OCI-LY1 (cell line): ENCODE measurements at regions not wholly inside any gene's neighbourhood (a gene's known extent, or its start where the extent isn't known, plus 50 kb on each side); places are given as distances from the start of the nearest gene placed in this dataset.

Source experiments
- H2AFZ ChIP-seq: fragments of 200-600 bp; sonication (generic), shearing (Covaris generic); 2 replicates; pipeline ENCODE4 v1.6.0; 2014; ENCODE audit warnings: antibody characterized with exemption, mild to moderate bottlenecking, low read length
- H3F3A ChIP-seq: fragments of 200-600 bp; sonication (generic), shearing (Covaris generic); 2 replicates; pipeline ENCODE4 v1.6.0; 2014; ENCODE audit warnings: mild to moderate bottlenecking, antibody characterized with exemption, low read length, moderate library complexity; ENCODE audit not compliant: insufficient read depth
- H3K27ac ChIP-seq: fragments of 200-600 bp; sonication (generic); 2 replicates; pipeline ENCODE4 v1.5.1; 2014; ENCODE audit warnings: low read length, mixed run types, mild to moderate bottlenecking, low read depth; ENCODE audit not compliant: poor library complexity, severe bottlenecking
- H3K27me3 ChIP-seq: fragments of 200-600 bp; sonication (generic); 2 replicates; pipeline ENCODE4 v1.6.0; 2014; ENCODE audit warnings: antibody characterized with exemption, mild to moderate bottlenecking, low read length, moderate library complexity; ENCODE audit not compliant: insufficient read depth
- H3K36me3 ChIP-seq: fragments of 200-600 bp; sonication (generic); 2 replicates; pipeline ENCODE4 v1.6.1; 2014; ENCODE audit warnings: mild to moderate bottlenecking, antibody characterized with exemption, low read length, moderate library complexity, mixed read lengths; ENCODE audit not compliant: insufficient read depth
- H3K4me1 ChIP-seq: fragments of 200-600 bp; sonication (generic); 2 replicates; pipeline ENCODE4 v1.5.1; 2014; ENCODE audit warnings: mild to moderate bottlenecking, low read length, moderate library complexity; ENCODE audit not compliant: insufficient read depth, severe bottlenecking
- H3K4me2 ChIP-seq: fragments of 200-600 bp; sonication (generic), shearing (Covaris generic); 2 replicates; pipeline ENCODE4 v1.6.1; 2014; ENCODE audit warnings: low read length
- H3K4me3 ChIP-seq: fragments of 200-600 bp; sonication (generic); 2 replicates; pipeline ENCODE4 v1.5.1; 2014; ENCODE audit warnings: low read length, low read depth, mild to moderate bottlenecking, mixed read lengths; ENCODE audit not compliant: poor library complexity, severe bottlenecking
- H3K79me2 ChIP-seq: fragments of 200-600 bp; shearing (Covaris generic); 2 replicates; pipeline ENCODE4 v1.6.1; 2016; ENCODE audit warnings: mixed run types, low read length, mixed read lengths; ENCODE audit not compliant: insufficient read depth
- H3K9ac ChIP-seq: fragments of 200-600 bp; sonication (generic), shearing (Covaris generic); 2 replicates; pipeline ENCODE4 v1.6.1; 2014; ENCODE audit warnings: mild to moderate bottlenecking, low read length, mixed read lengths
- H3K9me2 ChIP-seq: fragments of 200-600 bp; sonication (generic), shearing (Covaris generic); 2 replicates; pipeline ENCODE4 v1.6.1; 2014; ENCODE audit warnings: low read depth, mild to moderate bottlenecking, low read length, mixed read lengths
- H3K9me3 ChIP-seq: fragments of 200-600 bp; shearing (Covaris generic); 2 replicates; pipeline ENCODE4 v1.6.1; 2014; ENCODE audit warnings: low read length, mixed read lengths
- H4K20me1 ChIP-seq: fragments of 200-600 bp; sonication (generic), shearing (Covaris generic); 2 replicates; pipeline ENCODE4 v1.6.0; 2016; ENCODE audit warnings: mild to moderate bottlenecking, low read length; ENCODE audit not compliant: insufficient read depth
- EZH2 ChIP-seq: fragments of 200-600 bp; sonication (generic), shearing (Covaris generic); IDR thresholded peaks from 2 replicates; pipeline ENCODE4 v1.8.0; 2017; ENCODE audit warnings: borderline replicate concordance, mixed run types, mild to moderate bottlenecking, antibody characterized with exemption, low read length, moderate library complexity, mixed read lengths
- TF ChIP-seq, protein P1 (sequence below): fragments of 200-600 bp; sonication (generic), shearing (Covaris generic); IDR thresholded peaks from 2 replicates; pipeline ENCODE4 v1.5.1; 2017; ENCODE audit warnings: mild to moderate bottlenecking, antibody characterized with exemption, low read length, moderate library complexity, mixed read lengths

DNA sequence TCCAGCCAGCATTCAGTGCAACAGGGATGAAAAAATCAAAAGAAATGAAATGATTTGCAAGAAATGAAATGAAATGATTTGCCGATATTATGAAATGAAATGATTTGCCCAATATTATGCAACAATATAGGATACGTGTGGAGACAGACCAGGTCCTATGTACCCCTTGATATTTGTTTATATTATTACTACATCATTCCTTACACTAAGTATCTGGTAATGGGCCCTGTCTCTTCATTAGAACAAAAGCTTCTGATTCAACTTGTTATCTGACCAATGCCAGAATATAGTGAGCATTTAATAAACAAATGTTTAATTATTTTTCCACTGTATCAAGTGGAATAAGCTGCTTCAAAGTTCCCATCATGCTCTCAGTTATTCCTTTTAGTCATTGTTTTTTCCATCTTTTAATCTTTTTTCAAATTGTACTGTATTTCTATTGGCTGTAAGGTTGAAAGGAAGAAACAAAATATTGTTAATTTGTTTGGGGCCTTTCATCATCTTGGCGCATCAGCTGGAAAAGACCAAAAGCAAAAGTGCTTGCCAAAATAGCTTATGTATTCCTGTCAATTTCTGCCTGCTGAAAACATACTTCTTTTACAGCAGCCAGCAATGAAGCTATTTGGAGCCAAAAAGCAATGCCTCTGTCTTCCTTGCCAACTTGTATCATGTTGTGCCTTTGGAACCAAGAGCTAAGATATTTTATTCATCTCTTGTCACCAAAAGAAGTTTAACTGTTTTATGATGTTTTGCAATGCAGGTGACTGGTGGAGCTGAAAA is 2314.9 kb downstream of the LRRC4C start:
- Histone ChIP-seq H3K4me2 (no peak overlapping the region), H3K79me2 (no peaks in the 10 kb centered on the region), H4K20me1 (no peaks in the 10 kb centered on the region), H3K9me2 (no peaks in the 10 kb centered on the region), H3K4me3 (no peak overlapping the region), H3K9me3 (no peaks in the 10 kb centered on the region), H3F3A (no peaks in the 10 kb centered on the region), H3K4me1 (no peaks in the 10 kb centered on the region), H3K36me3 (no peaks in the 10 kb centered on the region), H2AFZ (no peak overlapping the region), H3K27me3 (no peaks in the 10 kb centered on the region), H3K9ac (no peak overlapping the region), H3K27ac (no peak overlapping the region)
- TF ChIP-seq, protein P1, sequence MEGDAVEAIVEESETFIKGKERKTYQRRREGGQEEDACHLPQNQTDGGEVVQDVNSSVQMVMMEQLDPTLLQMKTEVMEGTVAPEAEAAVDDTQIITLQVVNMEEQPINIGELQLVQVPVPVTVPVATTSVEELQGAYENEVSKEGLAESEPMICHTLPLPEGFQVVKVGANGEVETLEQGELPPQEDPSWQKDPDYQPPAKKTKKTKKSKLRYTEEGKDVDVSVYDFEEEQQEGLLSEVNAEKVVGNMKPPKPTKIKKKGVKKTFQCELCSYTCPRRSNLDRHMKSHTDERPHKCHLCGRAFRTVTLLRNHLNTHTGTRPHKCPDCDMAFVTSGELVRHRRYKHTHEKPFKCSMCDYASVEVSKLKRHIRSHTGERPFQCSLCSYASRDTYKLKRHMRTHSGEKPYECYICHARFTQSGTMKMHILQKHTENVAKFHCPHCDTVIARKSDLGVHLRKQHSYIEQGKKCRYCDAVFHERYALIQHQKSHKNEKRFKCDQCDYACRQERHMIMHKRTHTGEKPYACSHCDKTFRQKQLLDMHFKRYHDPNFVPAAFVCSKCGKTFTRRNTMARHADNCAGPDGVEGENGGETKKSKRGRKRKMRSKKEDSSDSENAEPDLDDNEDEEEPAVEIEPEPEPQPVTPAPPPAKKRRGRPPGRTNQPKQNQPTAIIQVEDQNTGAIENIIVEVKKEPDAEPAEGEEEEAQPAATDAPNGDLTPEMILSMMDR: no peak
- no peak for TF ChIP-seq EZH2

DNA sequence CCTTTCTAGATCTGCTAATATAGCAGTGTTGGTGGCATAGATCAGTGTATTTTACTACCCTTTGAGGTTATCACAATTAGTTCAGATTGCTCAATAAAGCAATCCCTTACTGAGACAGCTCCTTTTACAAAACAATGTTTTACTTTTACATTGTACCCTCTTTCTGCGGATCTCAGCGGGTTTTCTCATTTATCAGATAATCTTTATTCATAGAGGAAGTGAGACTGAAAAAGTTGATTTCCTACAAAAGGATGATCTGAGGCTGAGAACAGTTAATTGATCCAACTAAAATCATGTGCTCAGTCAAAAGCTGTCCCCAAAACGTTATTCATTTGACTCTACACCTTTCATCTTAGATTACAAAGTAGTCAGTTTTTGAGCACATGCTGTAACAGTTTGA is 2319.9 kb downstream of the LRRC4C start:
- Histone ChIP-seq H3K36me3 (no peaks in the 10 kb centered on the region), H3K4me3 (no peak overlapping the region), H3K4me1 (no peaks in the 10 kb centered on the region), H3K9me2 (no peaks in the 10 kb centered on the region), H2AFZ (no peak overlapping the region), H3K79me2 (no peaks in the 10 kb centered on the region), H3K27ac (no peak overlapping the region), H3K9me3 (no peaks in the 10 kb centered on the region), H3K27me3 (no peaks in the 10 kb centered on the region), H4K20me1 (no peaks in the 10 kb centered on the region), H3F3A (no peaks in the 10 kb centered on the region), H3K4me2 (no peak overlapping the region), H3K9ac (no peak overlapping the region)
- TF ChIP-seq, protein P1: no peak
- TF ChIP-seq EZH2: no peak

GRCh38 chr11:39120890-39121289 is 2338.6 kb downstream of the LRRC4C start:
- Histone ChIP-seq H3K36me3 (no peaks in the 10 kb centered on the region), H3K4me1 (no peaks in the 10 kb centered on the region), H3K4me3 (no peak overlapping the region), H3K9ac (no peak overlapping the region), H4K20me1 (no peaks in the 10 kb centered on the region), H3K79me2 (no peaks in the 10 kb centered on the region), H3K27me3 (no peaks in the 10 kb centered on the region), H3K4me2 (no peak overlapping the region), H2AFZ (no peak overlapping the region), H3K9me3 (no peaks in the 10 kb centered on the region), H3K27ac (no peak overlapping the region), H3F3A (no peaks in the 10 kb centered on the region), H3K9me2 (no peaks in the 10 kb centered on the region)
- no peak for TF ChIP-seq EZH2
- TF ChIP-seq, protein P1: no peak
